Sigmoid colon (tissue), 4 donors: ENCODE measurements at regions not wholly inside any gene's neighbourhood (a gene's known extent, or its start where the extent isn't known, plus 50 kb on each side); places are given as distances from the start of the nearest gene placed in this dataset.

Experiments used
- CTCF ChIP-seq, 4 experiments: fragments of 450-650 bp in 3 of 4; fragments of 200-600 bp in 1 of 4; IDR thresholded peaks; one replicate each; pipeline ENCODE4 v1.5.1; 2016 to 2019; ENCODE audit warnings: antibody characterized with exemption in 4 of 4, mild to moderate bottlenecking in 3 of 4, moderate library complexity in 2 of 4
- EP300 ChIP-seq, 4 donors: sonication (generic); formaldehyde crosslinking; IDR thresholded peaks; one replicate each; pipeline ENCODE4 v1.6.1; 2017; ENCODE audit warnings: antibody characterized with exemption in 4 of 4
- POLR2A ChIP-seq, 2 donors: fragments of 450-650 bp; IDR thresholded peaks; one replicate each; pipeline ENCODE4 v1.6.1; 2016; ENCODE audit warnings: antibody characterized with exemption in 2 of 2, mild to moderate bottlenecking in 2 of 2, moderate library complexity in 2 of 2
- POLR2AphosphoS5 ChIP-seq, 4 donors: sonication (generic); formaldehyde crosslinking; IDR thresholded peaks; one replicate each; pipeline ENCODE4 v1.6.1; 2017; ENCODE audit warnings: antibody characterized with exemption in 4 of 4

GRCh38 chr14:89507521-89507920 is 90.5 kb upstream of the FOXN3 start:
- TF ChIP-seq CTCF (IDR thresholded peaks at IDR 0.05) = no peak
- no peak for TF ChIP-seq POLR2A (IDR thresholded peaks at IDR 0.05)
- no peak for TF ChIP-seq POLR2AphosphoS5 (IDR thresholded peaks at IDR 0.05)
- TF ChIP-seq EP300 (IDR thresholded peaks at IDR 0.05) = no peak
